GM23338 (cell line): ENCODE measurements at regions not wholly inside any gene's neighbourhood (a gene's known extent, or its start where the extent isn't known, plus 50 kb on each side); places are given as distances from the start of the nearest gene placed in this dataset.

Experiments used
- ATAC-seq: fragments of 200-7000 bp; cut with Tn5 transposase; 3 replicates; pipeline ENCODE4 v1.9.1; 2020
- DNase-seq: peaks from one replicate; pipeline ENCODE4 v3.0.0-alpha.2; 2015; ENCODE audit warnings: low spot score
- H2AFZ ChIP-seq: fragments of 200-600 bp; sonication (generic); 2 replicates; pipeline ENCODE4 v1.8.0; 2016; ENCODE audit warnings: antibody characterized with exemption, mild to moderate bottlenecking, moderate library complexity
- H3F3A ChIP-seq: fragments of 200-600 bp; sonication (generic); replicated peaks from 2 replicates; pipeline ENCODE4 v1.8.0; 2017; ENCODE audit warnings: antibody characterized with exemption, mixed run types, low read depth
- H3K27ac ChIP-seq: fragments of 200-600 bp; sonication (generic); 2 replicates; pipeline ENCODE4 v1.6.1; 2016; ENCODE audit warnings: low read depth
- H3K27me3 ChIP-seq: fragments of 200-600 bp; sonication (generic); 2 replicates; pipeline ENCODE4 v1.8.0; 2016; ENCODE audit warnings: mild to moderate bottlenecking, mixed run types, moderate library complexity; ENCODE audit not compliant: insufficient read depth
- H3K36me3 ChIP-seq: fragments of 200-600 bp; sonication (generic); 2 replicates; pipeline ENCODE4 v1.8.0; 2016; ENCODE audit warnings: mild to moderate bottlenecking; ENCODE audit not compliant: insufficient read depth
- H3K4me1 ChIP-seq: fragments of 200-600 bp; sonication (generic); 2 replicates; pipeline ENCODE4 v1.8.0; 2016; ENCODE audit warnings: mild to moderate bottlenecking, moderate library complexity; ENCODE audit not compliant: insufficient read depth
- H3K4me2 ChIP-seq: fragments of 200-600 bp; sonication (generic); 2 replicates; pipeline ENCODE4 v1.7.1; 2017; ENCODE audit warnings: mixed run types
- H3K4me3 ChIP-seq: fragments of 200-600 bp; sonication (generic); 2 replicates; pipeline ENCODE4 v1.6.1; 2016; ENCODE audit warnings: mixed run types
- H3K79me2 ChIP-seq: fragments of 200-600 bp; sonication (generic); replicated peaks from 2 replicates; pipeline ENCODE4 v1.8.0; 2017; ENCODE audit warnings: mild to moderate bottlenecking; ENCODE audit not compliant: insufficient read depth
- H3K9me2 ChIP-seq: fragments of 200-600 bp; sonication (generic); 2 replicates; pipeline ENCODE4 v1.8.0; 2017; ENCODE audit not compliant: insufficient read depth
- H4K20me1 ChIP-seq: fragments of 200-600 bp; sonication (generic); replicated peaks from 2 replicates; pipeline ENCODE4 v1.8.0; 2017; ENCODE audit warnings: mild to moderate bottlenecking; ENCODE audit not compliant: insufficient read depth
- H3K27ac Mint-ChIP-seq: 2 replicates; pipeline ENCODE4 v1.8.0; 2020; ENCODE audit warnings: inconsistent platforms, mild to moderate bottlenecking, moderate library complexity, mixed read lengths
- H3K27me3 Mint-ChIP-seq: 3 replicates; pipeline ENCODE4 v1.8.0; 2022; ENCODE audit warnings: low read depth, mild to moderate bottlenecking, moderate library complexity, mixed read lengths, inconsistent platforms; ENCODE audit not compliant: insufficient read depth, poor library complexity
- H3K36me3 Mint-ChIP-seq: 3 replicates; pipeline ENCODE4 v1.8.0; 2021; ENCODE audit warnings: low read depth, mild to moderate bottlenecking, inconsistent platforms, moderate library complexity, mixed read lengths
- H3K4me1 Mint-ChIP-seq: 3 replicates; pipeline ENCODE4 v1.8.0; 2020; ENCODE audit warnings: mild to moderate bottlenecking, inconsistent platforms, mixed read lengths
- H3K4me3 Mint-ChIP-seq: 3 replicates; pipeline ENCODE4 v1.8.0; 2021; ENCODE audit warnings: moderate library complexity, mild to moderate bottlenecking, inconsistent platforms, mixed read lengths
- H3K9me3 Mint-ChIP-seq: 3 replicates; pipeline ENCODE4 v1.8.0; 2020; ENCODE audit warnings: moderate library complexity, mild to moderate bottlenecking, inconsistent platforms, mixed read lengths
- EZH2 ChIP-seq: fragments of 200-600 bp; sonication (generic); IDR thresholded peaks from one replicate; pipeline ENCODE4 v1.8.0; 2017; ENCODE audit warnings: antibody characterized with exemption, mild to moderate bottlenecking, low read depth; ENCODE audit not compliant: unreplicated experiment
- EZH2phosphoT487 ChIP-seq: fragments of 200-600 bp; sonication (generic); IDR thresholded peaks from one replicate; pipeline ENCODE4 v1.8.1; 2018; ENCODE audit warnings: antibody characterized with exemption; ENCODE audit not compliant: unreplicated experiment
- JUNB ChIP-seq: IDR thresholded peaks from one replicate; pipeline ENCODE4 v1.6.1; 2016; ENCODE audit warnings: antibody characterized with exemption; ENCODE audit not compliant: unreplicated experiment
- NANOG ChIP-seq: IDR thresholded peaks from 2 replicates; pipeline ENCODE4 v1.6.1; 2016; ENCODE audit warnings: antibody characterized with exemption, borderline replicate concordance
- POLR2AphosphoS5 ChIP-seq: IDR thresholded peaks from 2 replicates; pipeline ENCODE4 v1.6.1; 2016; ENCODE audit warnings: antibody characterized with exemption, low read depth
- STAT1 ChIP-seq: IDR thresholded peaks from one replicate; pipeline ENCODE4 v1.6.1; 2016; ENCODE audit warnings: antibody characterized with exemption; ENCODE audit not compliant: unreplicated experiment
- ZNF331 ChIP-seq: fragments of 250-450 bp; sonication (Bioruptor Pico); IDR thresholded peaks from 2 replicates; pipeline ENCODE4 v1.5.0; 2020; ENCODE audit warnings: low read depth, mild to moderate bottlenecking, moderate library complexity
- TF ChIP-seq, protein P1 (sequence below): fragments of 250-450 bp; sonication (Bioruptor Pico); IDR thresholded peaks from 2 replicates; pipeline ENCODE4 v1.5.0; 2020; ENCODE audit warnings: mild to moderate bottlenecking, moderate library complexity
- TF ChIP-seq, protein P2 (sequence below): IDR thresholded peaks from one replicate; pipeline ENCODE4 v1.6.1; 2018; ENCODE audit warnings: antibody characterized with exemption; ENCODE audit not compliant: unreplicated experiment
- TF ChIP-seq, protein P3 (sequence below): IDR thresholded peaks from 2 replicates; pipeline ENCODE4 v1.6.1; 2016; ENCODE audit warnings: antibody characterized with exemption

DNA sequence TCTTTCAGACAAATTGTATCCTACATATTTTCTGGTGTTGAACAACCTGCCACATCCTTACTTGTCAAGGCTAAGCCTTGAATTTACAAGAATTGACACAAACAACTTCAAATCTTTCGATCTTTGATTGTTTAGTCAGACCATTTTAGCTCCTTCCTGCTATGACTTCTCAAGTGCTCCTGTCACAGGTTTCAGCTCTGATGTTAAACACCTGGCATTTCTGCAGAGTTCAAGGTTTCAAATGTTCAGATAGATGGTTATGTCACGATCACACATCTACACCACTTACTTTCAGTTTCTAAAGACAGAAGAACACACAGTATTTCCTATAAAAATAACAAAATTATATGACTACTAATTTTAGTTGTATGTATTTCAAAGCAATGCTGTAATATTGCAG is 84.0 kb downstream of the RND3 start:
- peaks cover 4% of the 10 kb centered on the region for H3K27me3 Mint-ChIP-seq
- ATAC-seq (no peak), DNase-seq (no peak)
- Histone ChIP-seq H3K27ac (no peak overlapping the region), H4K20me1 (no peaks in the 10 kb centered on the region), H3K79me2 (no peaks in the 10 kb centered on the region), H3K4me1 (no peaks in the 10 kb centered on the region), H3K4me3 (no peak overlapping the region), H3K36me3 (no peaks in the 10 kb centered on the region), H2AFZ (no peak overlapping the region), H3F3A (no peaks in the 10 kb centered on the region), H3K27me3 (no peaks in the 10 kb centered on the region), H3K9me2 (no peaks in the 10 kb centered on the region), H3K4me2 (no peak overlapping the region)
- 0 out of 3 replicates have a peak, but pooled peaks cover 3% of the 10 kb centered on the region for H3K9me3 Mint-ChIP-seq
- H3K36me3 Mint-ChIP-seq, result peaks cover 7% of the 10 kb centered on the region; the same call in 1 of the 3 replicates
- no peak overlapping the region for H3K4me3 Mint-ChIP-seq
- no peak for TF ChIP-seq JUNB
- H3K27ac Mint-ChIP-seq, result no peak overlapping the region
- H3K4me1 Mint-ChIP-seq, result peaks cover 3% of the 10 kb centered on the region; the same call in 1 of the 3 replicates

DNA sequence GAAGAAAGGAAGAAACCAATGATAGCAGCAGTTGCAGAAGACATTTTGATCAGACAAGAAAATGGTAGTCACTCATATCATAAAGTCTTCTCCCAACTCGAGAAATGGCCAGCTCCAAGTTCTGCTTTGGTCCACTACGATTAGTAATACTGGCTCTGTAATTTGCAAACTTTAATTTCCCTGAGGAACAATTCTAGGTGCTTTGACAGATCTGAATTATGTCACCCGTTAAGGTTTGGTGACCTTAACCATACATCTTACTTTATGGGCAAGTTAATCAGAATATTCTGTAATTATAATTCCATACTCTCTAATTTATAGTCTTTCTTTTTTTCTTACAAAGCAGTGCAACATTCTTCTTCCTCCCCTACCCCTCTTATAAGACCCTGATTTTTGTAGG is 84.5 kb downstream of the RND3 start:
- Histone ChIP-seq H3K36me3 (no peaks in the 10 kb centered on the region), H4K20me1 (no peaks in the 10 kb centered on the region), H3K4me1 (no peaks in the 10 kb centered on the region), H2AFZ (no peak overlapping the region), H3K4me2 (no peak overlapping the region), H3K9me2 (no peaks in the 10 kb centered on the region), H3K79me2 (no peaks in the 10 kb centered on the region), H3K27me3 (no peaks in the 10 kb centered on the region), H3K27ac (no peak overlapping the region), H3K4me3 (no peak overlapping the region), H3F3A (no peaks in the 10 kb centered on the region)
- Mint-ChIP-seq H3K4me3 (no peak overlapping the region), H3K36me3 (peaks cover 7% of the 10 kb centered on the region; the same call in 1 of the 3 replicates), H3K9me3 (0 out of 3 replicates have a peak, but pooled peaks cover 3% of the 10 kb centered on the region), H3K4me1 (peaks cover 3% of the 10 kb centered on the region; the same call in 1 of the 3 replicates), H3K27ac (no peak overlapping the region), H3K27me3 (peaks cover 4% of the 10 kb centered on the region)
- DNase-seq (no peak), ATAC-seq (no peak)
- TF ChIP-seq, protein P1, sequence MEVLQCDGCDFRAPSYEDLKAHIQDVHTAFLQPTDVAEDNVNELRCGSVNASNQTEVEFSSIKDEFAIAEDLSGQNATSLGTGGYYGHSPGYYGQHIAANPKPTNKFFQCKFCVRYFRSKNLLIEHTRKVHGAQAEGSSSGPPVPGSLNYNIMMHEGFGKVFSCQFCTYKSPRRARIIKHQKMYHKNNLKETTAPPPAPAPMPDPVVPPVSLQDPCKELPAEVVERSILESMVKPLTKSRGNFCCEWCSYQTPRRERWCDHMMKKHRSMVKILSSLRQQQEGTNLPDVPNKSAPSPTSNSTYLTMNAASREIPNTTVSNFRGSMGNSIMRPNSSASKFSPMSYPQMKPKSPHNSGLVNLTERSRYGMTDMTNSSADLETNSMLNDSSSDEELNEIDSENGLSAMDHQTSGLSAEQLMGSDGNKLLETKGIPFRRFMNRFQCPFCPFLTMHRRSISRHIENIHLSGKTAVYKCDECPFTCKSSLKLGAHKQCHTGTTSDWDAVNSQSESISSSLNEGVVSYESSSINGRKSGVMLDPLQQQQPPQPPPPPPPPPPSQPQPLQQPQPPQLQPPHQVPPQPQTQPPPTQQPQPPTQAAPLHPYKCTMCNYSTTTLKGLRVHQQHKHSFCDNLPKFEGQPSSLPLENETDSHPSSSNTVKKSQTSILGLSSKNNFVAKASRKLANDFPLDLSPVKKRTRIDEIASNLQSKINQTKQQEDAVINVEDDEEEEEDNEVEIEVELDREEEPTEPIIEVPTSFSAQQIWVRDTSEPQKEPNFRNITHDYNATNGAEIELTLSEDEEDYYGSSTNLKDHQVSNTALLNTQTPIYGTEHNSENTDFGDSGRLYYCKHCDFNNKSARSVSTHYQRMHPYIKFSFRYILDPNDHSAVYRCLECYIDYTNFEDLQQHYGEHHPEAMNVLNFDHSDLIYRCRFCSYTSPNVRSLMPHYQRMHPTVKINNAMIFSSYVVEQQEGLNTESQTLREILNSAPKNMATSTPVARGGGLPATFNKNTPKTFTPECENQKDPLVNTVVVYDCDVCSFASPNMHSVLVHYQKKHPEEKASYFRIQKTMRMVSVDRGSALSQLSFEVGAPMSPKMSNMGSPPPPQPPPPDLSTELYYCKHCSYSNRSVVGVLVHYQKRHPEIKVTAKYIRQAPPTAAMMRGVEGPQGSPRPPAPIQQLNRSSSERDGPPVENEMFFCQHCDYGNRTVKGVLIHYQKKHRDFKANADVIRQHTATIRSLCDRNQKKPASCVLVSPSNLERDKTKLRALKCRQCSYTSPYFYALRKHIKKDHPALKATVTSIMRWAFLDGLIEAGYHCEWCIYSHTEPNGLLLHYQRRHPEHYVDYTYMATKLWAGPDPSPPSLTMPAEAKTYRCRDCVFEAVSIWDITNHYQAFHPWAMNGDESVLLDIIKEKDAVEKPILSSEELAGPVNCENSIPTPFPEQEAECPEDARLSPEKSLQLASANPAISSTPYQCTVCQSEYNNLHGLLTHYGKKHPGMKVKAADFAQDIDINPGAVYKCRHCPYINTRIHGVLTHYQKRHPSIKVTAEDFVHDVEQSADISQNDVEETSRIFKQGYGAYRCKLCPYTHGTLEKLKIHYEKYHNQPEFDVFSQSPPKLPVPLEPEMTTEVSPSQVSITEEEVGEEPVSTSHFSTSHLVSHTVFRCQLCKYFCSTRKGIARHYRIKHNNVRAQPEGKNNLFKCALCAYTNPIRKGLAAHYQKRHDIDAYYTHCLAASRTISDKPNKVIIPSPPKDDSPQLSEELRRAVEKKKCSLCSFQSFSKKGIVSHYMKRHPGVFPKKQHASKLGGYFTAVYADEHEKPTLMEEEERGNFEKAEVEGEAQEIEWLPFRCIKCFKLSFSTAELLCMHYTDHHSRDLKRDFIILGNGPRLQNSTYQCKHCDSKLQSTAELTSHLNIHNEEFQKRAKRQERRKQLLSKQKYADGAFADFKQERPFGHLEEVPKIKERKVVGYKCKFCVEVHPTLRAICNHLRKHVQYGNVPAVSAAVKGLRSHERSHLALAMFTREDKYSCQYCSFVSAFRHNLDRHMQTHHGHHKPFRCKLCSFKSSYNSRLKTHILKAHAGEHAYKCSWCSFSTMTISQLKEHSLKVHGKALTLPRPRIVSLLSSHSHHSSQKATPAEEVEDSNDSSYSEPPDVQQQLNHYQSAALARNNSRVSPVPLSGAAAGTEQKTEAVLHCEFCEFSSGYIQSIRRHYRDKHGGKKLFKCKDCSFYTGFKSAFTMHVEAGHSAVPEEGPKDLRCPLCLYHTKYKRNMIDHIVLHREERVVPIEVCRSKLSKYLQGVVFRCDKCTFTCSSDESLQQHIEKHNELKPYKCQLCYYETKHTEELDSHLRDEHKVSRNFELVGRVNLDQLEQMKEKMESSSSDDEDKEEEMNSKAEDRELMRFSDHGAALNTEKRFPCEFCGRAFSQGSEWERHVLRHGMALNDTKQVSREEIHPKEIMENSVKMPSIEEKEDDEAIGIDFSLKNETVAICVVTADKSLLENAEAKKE (CRISPR knock-in tag), result no peak
- no peak for TF ChIP-seq STAT1
- TF ChIP-seq ZNF331 (CRISPR knock-in tag), result no peak
- no peak for TF ChIP-seq EZH2
- no peak for TF ChIP-seq JUNB
- no peak for TF ChIP-seq POLR2AphosphoS5
- TF ChIP-seq NANOG, result no peak
- TF ChIP-seq, protein P2, sequence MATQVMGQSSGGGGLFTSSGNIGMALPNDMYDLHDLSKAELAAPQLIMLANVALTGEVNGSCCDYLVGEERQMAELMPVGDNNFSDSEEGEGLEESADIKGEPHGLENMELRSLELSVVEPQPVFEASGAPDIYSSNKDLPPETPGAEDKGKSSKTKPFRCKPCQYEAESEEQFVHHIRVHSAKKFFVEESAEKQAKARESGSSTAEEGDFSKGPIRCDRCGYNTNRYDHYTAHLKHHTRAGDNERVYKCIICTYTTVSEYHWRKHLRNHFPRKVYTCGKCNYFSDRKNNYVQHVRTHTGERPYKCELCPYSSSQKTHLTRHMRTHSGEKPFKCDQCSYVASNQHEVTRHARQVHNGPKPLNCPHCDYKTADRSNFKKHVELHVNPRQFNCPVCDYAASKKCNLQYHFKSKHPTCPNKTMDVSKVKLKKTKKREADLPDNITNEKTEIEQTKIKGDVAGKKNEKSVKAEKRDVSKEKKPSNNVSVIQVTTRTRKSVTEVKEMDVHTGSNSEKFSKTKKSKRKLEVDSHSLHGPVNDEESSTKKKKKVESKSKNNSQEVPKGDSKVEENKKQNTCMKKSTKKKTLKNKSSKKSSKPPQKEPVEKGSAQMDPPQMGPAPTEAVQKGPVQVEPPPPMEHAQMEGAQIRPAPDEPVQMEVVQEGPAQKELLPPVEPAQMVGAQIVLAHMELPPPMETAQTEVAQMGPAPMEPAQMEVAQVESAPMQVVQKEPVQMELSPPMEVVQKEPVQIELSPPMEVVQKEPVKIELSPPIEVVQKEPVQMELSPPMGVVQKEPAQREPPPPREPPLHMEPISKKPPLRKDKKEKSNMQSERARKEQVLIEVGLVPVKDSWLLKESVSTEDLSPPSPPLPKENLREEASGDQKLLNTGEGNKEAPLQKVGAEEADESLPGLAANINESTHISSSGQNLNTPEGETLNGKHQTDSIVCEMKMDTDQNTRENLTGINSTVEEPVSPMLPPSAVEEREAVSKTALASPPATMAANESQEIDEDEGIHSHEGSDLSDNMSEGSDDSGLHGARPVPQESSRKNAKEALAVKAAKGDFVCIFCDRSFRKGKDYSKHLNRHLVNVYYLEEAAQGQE, result no peak
- TF ChIP-seq EZH2phosphoT487, result no peak
- TF ChIP-seq, protein P3, sequence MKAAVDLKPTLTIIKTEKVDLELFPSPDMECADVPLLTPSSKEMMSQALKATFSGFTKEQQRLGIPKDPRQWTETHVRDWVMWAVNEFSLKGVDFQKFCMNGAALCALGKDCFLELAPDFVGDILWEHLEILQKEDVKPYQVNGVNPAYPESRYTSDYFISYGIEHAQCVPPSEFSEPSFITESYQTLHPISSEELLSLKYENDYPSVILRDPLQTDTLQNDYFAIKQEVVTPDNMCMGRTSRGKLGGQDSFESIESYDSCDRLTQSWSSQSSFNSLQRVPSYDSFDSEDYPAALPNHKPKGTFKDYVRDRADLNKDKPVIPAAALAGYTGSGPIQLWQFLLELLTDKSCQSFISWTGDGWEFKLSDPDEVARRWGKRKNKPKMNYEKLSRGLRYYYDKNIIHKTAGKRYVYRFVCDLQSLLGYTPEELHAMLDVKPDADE, result no peak
